Stimulated activated CD8-positive, alpha-beta memory T cell treated with anti-CD3 and anti-CD28 coated beads, Interleukin-12 subunit alpha, Interleukin-12 subunit beta, amount 100 ng/mL, for 24 hours (primary cell): ENCODE measurements at regions not wholly inside any gene's neighbourhood (a gene's known extent, or its start where the extent isn't known, plus 50 kb on each side); places are given as distances from the start of the nearest gene placed in this dataset.

Experiments
- DNase-seq: peaks from one replicate; pipeline ENCODE4 v3.0.0-alpha.2; 2020; ENCODE audit errors: extremely low read depth

DNA sequence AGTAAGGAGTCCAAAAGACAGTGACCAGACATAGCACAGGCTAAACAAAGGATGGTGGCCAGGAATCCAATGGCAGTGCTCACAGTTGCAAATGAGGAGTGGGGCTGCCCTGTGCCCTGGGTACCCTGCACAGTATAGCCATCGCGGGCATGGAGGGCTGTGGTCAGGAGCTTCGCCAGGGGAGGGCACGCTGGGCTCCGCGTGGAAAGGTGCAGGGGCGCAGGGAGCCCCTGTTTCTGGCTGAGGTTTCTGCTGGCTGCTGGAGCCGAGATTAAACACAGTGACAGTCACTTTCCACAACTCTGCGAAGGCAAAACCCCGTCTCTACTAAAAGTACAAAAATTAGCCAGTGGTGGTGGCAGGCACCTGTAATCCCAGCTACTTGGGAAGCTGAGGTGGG lies 194.7 kb downstream of the GALR1 start:
- DNase-seq: no peak

DNA sequence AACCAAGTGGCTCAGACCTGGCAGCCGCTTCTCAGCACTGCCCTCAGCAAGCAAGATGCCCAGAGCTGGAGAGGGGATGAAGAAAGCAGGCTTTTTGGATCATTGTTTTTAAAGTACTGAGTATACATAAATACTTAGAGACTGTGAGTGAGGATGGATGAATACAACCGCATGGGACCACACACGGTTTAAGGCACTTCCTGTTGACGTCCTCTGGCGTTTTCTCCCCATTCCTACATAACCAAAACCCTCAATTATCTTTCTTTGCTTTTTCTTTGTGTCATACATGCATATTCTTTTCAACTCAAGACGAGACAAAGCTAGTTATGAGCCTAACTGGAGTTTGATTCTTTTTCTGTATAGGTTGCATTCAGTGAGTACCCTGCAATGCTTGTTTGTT lies 198.4 kb downstream of the GALR1 start:
- no peak for DNase-seq

DNA sequence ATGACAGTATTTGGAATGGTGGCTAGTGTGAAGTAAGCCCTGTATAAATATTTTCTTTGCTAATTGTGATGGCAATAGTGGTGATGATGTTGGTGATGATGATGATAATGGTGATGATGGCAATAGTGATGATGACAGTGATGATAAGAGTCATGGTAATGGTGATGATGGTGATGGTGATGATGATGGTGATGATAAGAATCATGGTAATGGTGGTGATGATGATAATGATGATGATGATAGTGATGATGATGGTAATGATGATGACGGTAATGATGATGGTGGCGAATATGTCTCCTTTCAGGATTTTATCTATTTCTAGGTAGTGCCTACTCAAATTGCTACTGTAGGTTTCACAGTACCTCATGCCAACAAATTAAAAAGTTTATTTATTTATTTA lies 205.4 kb downstream of the GALR1 start:
- no peak for DNase-seq

DNA sequence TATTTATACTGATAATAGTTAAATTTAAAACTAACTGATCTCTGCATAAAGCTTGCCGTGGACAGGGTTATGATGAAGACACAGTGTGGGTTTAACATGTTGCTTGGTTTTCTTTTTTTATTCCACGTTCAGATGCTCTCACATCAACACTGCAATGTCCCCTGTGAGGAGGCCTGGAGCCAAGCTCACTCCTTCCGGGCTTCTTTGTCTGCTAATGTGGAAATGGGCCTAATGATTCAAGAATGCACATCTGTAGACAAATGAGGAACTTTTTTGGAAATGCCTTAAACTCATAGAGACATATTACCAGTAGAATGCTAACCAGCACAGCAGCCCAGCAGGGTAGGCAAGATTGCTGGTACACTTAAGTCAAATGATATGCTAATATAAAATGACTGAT lies 208.0 kb downstream of the GALR1 start:
- DNase-seq: no peak

DNA sequence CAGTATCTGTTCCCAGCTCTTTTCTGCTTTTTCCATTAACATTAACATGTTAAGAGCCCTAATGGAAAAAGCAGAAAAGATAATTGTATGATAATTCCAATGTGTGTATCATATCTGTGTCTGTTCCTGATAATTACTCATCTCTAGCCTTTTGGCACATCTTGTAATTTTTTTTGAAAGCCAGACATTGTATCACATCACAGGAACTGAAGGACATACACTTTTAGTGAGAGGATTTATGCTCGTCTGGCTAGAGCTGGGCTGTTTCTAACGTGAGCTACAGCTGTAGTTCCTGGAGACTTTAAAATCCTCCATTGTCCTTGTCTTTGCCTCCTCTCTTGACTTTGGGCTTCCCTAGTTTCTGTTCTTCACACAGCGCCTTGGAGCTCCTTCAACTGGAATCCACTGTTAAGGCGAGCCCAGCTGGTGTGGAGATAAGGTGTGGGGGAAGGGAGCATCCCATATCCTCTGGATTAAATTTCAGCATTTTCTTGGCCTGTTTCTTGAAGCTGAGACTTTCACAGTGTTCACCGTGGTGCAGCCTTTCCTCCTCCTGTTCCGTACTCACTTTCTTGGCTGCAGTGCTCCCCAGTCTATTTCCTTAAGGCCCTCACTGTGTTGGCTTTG lies 211.5 kb downstream of the GALR1 start:
- no peak for DNase-seq

DNA sequence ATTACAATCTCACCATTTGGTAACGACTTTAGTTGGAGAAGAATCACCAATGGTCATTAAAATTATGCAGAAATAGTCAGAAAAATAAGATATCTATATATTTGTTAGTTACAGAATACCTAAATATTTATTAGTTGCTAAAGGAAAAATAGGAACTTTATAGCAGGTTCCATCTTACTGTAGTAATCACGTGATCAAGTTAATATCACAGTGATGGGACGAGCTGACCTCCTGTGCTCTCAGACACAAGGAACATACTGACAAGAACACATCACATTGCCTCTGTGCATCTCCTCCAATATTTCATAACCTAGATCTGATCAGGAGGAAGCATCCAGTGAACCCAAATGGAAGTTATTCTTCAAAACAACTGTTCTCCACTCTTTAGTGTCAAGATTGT lies 215.3 kb downstream of the GALR1 start:
- DNase-seq: no peak

DNA sequence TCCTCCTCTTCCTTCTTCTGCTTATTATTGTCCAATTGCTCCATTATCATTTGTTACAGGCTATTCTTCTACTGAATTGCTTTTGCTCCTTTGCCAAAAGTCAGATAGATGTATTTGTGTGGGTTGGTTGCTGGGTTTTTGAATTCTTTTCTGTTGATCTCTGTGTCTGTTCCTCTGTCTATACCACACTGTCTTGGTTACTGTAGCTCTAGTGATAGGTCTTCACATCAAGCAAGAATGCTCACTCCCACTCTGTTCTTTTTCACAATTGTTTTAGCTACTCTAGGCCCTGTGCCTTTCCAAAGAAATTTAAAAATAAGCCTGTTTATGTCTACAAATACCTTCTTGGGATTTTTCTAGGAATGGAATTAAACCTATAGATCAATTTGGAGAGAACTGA lies 217.2 kb downstream of the GALR1 start:
- no peak for DNase-seq

DNA sequence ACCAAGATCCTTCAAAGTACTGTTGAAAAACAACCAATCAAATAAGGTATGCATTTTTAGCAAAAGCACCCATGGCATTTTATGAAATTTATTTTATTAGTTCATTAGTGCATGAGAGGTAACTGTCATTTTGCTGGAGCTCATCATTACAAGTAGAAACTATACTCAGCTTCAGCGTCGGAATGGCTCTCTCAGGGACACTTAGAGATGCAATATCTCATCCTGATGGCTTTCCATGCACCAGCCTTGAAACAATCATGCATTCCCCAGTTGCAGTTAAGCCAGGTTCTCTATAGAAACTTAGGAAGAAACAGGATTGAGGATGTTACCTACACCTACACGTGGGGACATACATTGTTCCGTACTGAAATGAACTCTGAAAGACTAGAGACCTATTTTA lies 219.5 kb downstream of the GALR1 start:
- no peak for DNase-seq

DNA sequence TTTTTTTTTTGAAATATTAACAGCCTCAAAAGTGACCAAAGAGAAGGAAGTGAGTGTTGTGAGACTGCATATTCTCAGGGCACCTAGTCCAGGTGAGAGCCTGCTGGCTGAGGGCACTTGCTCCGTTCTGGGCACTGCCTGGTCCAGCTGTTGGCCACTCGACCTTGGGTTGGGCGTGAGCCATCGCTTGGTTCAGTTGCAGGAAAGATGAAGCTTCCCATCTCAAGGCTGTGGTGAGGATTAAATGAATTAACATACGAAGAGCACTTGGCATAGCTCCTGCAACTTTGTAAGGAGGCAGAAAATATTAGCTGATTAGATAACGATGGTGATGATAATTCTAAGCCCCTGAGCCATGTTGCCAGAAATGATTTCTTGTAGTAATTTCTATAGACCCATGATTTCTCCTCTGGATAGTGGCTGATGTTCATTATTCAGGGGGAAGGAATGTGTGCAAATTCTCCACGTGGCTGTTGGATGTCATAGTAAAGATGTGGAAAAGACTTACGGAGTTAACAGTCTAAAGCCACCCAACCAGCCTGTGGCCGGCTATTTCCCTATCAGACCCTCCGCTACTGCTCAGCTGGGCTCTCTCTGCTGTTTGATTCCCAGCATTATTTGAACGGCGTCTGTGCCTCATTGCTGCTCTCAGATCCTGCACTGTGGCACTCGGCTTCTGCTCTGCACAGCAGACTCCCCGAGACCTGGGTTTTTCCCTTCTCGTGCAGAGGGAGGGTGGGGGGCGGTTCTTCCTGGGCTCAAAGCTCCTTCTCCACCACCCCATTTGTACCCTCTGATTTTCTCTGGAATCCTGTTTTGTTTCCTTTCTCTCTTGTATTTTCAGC lies 221.1 kb downstream of the GALR1 start:
- no peak for DNase-seq

DNA sequence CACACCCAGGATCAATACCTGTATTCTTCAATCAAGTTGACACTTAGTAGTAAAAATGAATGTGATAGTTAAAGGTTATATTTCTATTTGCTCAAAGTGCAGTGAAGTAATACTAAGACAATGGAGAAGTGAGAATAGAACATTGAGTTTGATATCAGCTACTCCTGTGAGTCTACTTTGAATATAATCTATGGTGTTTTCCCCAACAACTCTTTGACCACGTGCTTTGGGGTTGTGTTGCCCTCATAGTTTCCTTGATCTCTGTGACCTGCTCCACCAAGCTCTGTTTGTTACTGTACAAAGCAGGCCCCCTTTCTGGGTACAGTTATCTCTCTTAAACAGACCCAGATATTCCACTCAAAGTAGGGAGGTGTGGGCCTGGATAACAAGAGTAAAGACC lies 222.9 kb downstream of the GALR1 start:
- DNase-seq: no peak

DNA sequence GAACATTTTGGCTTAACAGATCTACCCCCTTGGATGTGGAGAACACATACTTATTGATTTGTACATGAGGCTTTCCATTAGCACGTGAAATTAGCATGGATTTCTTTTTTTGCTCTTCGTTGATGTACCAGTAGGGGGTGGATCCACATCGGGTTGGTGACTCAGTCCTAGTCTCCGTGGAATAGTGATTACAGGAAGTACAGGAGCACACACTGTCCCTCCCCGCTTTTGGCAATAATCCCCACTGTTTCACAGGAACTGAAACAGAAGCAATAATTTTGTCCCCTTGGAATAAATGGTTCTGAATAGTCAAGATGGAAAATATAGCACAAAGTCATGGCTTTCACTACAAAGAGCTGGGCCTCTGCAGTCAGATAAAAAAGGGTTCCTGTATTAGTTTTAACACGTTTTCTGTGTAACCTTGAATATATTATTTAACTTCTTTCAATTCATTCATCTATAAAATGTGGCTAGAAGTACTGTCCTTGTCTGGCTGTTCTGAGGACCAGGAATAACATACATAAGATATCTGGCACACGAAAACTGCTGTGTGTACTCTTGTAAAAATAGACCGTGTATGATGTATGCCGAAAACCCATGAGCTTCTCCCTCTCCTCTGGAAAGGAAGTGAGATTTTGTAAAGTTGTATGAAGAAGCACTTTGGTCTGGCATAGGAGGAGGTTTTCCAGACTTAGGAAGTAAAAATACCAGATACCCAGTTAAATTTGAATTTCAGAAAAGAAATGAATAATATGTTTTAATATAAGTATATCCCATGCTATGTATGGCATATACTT lies 229.2 kb downstream of the GALR1 start:
- DNase-seq: no peak

DNA sequence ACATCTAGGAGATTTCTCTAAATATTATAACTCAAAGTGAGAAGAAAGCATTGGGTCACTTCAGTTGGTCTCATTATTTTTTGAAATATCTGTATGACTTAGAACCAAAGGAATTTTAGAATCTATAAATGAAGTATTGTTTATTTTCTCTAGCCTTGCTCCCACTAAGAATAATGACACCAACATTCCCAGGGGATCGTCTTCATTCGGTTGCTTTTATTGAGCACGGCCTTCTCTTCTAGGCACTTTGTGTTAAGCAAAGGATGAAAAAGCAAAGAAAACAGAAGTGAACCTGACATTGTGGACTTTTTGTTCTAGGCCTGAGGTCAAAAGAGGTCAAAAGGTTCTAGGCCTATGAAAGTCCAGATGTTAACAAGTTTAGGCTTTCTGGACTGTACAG lies 231.9 kb downstream of the GALR1 start:
- DNase-seq: no peak

DNA sequence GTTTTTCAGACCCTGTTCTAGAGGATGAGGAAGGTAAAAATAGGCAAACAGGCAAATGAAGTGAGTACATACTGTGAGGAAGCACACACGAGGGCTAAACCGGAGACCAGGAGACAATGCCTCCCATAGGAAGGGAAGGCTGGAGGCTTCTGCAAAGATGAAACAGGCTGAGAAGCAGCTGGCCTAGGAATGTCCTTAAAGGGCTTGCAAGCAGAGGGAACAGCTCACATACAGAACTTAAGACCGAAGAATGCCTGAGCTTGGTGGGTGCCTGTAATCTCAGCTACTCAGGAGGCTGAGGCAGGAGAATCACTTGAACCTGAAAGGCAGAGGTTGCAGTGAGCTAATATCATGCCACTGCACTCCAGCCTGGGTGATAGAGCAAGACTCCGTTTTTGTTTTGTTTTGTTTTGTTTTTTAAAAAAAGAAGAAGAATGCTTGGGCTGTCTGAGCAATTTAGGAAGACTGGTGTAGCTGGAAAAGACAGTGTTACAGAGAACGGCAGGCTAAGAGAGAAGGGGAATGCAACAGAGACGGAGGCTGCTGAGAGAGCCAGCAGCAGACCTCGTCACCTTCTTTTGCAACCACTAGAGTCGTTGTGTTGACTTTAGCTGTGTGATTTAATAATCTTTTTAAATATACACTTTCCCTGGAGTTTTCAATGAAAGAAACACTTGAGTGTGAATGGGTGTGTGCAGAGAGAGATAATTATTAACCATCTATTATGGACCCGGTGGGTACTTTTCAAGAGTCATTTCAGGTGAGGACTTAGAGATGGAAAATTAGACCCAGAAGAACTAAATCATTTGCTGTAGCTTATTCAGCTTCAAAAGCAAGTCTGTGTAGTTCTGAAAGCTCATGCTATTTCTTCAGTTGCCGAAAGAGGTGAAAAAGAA lies 232.8 kb downstream of the GALR1 start:
- no peak for DNase-seq

DNA sequence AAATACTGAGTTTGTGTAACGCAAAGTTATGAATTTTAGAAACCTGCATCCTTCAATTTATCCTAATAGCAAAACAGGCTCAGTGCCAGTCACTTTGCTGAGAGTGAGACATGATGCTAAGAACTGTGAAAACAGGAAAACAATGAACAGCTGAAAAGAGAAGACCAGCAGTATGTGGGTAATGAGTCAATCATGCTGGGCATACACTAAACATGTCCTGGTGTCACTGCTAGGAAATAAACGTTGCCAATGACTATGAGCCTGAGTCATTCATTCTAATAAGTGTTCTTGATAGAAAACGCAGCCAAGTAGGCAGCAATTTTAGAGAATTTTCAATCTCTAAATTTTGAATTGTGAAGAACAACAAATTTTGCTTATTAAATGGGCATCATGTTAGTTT lies 237.3 kb downstream of the GALR1 start:
- DNase-seq: no peak

DNA sequence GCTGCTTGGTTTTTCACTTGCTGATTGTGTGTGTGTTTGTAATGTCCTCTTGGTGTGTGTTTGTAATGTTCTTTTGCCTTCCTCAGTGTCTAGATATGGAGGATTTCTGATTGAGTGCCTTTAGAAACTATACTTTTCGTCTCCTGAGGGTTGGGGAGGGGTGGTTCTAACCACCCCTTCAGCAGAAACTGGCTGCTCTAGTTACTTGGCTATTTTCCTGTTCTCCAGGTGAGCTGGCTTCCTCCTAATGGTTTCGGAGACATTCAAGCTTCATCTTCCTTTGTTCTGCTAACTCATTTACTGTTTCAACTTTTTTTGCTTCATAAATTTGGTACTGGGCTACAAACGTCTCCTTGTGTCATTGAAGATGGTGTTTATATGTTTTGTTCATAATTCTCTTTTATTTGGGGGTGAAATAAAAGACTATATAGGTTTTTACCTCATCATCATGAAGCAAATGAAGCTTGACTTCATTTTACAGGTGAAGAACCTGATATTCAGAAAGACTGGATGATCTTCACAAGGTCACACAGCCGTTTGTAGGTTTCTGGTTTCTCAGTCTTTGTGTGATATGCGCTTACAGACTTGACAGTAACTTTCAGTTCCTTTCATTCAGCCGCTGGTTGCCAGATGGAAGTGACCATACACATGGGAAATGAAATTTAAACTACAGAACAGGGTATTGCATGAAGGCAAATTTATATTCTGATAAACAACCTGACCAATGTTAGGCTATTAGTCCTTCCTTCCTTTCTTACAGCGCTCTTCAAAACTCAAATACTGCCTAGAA lies 238.5 kb downstream of the GALR1 start:
- no peak for DNase-seq

DNA sequence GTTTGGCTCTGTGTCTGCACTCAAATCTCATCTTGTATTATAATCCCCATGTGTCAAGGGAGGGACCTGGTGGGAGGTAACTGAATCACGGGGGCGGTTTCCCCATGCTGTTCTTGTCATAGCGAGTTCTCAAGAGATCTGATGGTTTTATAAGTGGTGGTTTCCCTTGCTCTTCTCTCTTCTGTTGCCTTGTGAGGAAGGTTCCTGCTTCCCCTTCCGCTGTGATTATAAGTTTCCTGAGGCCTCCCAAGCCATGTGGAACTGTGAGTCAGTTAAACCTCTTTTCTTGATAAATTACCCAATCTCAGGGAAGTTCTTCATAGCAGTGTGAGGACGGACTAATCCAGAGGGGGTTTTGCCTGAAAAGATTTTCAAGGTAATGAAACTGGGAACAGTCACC lies 245.4 kb downstream of the GALR1 start:
- no peak for DNase-seq

DNA sequence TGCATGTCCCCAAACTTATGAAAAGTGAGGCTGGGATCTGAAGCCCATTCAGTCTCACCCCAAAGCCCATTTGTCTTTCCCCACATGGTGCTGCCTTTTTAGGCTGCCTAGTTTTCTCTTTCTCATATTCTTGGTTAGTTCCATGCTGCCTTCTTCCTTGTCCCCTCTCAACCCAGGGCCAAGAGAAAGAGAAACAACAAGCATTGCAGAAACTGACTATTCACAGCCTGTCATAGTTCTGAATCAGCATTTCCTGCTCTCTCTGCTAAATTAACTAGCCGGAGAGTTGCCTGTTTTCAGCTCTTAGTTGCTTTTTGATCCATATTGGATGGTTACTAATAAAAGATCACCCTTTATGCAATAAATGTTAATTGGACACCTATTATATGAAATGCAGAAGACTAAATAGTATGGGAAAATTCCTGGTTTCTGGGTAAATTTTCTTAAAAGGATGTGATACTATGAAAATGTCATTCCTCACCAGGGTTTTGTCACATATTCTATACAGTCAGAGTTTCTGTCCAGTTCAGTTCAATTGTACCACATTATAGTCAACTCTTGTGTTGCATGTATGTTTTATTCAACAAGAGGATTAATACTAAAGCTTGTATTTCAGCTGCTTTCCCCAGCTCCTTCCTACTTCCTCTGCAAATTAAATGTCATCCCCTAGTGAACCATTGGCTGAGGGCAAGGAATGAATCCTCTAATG lies 246.5 kb downstream of the GALR1 start:
- no peak for DNase-seq

DNA sequence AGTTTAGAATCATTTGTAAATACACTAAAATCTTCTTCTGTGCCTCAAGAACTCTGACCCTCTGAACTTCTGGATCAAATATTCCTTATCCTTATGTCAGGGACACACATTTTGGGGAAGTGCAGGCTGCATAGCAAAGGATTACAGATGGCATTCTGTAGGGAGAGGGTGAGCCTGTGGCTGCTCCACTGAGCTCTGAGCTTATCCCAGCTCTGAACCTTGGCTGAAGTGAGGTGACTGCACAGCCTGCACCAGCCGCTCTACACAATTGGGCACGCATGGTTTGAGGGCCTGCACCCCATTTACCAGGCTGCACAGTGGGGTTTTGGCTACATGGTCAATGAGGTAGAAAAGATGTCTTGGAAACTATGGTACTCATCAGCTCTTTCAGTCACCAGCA lies 251.6 kb downstream of the GALR1 start:
- no peak for DNase-seq

DNA sequence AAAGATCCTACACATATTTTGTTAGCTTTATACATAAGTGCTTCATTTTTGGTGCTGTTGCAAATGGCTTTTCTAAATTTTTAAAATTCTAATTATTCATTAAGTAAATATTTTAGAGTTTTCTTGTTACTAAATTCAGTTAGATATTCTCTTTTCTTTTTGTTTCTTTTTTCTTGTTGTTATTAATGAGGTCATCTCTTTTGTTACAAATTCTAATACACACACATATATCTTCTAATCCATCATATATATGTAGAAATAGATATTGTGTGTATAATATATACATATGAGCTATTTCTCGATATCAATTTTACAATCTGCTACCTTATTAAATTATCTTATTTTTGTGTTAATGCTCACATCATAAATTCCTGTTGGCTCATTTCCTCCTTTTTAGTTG lies 255.9 kb downstream of the GALR1 start:
- DNase-seq: no peak

DNA sequence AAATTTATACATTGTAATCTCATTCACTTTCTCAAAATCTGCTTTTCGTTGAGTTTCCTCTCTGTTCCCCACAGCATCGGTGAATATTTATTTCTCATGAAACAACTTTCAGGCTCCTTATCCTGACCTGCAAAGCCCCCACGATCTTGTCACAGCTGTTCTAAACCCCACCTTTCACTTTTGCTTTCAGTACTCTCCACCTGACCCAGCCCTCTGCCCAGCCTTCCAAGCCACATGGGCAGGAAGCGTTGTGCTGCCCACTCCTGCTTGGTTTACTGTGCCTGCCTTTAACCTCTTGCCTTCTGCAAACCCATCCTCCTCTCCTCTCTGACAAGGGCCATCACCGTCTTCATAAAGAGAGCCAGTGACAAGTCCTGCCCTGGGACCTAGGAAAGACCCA lies 262.5 kb downstream of the GALR1 start:
- no peak for DNase-seq
